ENCODE measurements at regions not wholly inside any gene's neighbourhood (a gene's known extent, or its start where the extent isn't known, plus 50 kb on each side); places are given as distances from the start of the nearest gene placed in this dataset.

DNA sequence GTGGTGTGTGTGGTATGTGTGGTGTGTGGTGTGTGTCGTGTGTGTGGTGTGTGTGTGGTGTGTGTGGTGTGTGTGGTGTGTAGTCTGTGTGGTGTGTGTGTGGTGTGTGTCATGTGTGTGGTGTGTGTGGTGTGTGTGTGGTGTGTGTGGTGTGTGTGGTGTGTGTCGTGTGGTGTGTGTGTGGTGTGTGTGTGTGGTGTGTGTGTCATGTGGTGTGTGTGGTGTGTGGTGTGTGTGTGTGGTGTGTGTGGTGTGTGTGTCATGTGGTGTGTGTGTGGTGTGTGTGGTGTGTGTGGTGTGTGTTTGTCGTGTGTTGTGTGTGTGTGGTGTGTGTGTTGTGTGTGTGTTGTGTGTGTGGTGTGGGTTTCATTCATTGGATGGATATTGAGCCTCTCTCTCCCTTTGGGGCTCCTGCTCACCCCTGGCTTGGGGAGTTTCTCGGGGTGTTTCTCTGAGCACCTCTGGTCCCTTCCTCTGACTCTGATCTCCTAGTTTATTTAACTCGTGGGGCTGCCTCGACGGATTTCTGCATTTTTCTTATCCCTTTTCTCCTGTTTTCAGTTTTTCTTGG lies 145.8 kb downstream of the DNAJB6 start (continued):
- TF ChIP-seq, protein P1, sequence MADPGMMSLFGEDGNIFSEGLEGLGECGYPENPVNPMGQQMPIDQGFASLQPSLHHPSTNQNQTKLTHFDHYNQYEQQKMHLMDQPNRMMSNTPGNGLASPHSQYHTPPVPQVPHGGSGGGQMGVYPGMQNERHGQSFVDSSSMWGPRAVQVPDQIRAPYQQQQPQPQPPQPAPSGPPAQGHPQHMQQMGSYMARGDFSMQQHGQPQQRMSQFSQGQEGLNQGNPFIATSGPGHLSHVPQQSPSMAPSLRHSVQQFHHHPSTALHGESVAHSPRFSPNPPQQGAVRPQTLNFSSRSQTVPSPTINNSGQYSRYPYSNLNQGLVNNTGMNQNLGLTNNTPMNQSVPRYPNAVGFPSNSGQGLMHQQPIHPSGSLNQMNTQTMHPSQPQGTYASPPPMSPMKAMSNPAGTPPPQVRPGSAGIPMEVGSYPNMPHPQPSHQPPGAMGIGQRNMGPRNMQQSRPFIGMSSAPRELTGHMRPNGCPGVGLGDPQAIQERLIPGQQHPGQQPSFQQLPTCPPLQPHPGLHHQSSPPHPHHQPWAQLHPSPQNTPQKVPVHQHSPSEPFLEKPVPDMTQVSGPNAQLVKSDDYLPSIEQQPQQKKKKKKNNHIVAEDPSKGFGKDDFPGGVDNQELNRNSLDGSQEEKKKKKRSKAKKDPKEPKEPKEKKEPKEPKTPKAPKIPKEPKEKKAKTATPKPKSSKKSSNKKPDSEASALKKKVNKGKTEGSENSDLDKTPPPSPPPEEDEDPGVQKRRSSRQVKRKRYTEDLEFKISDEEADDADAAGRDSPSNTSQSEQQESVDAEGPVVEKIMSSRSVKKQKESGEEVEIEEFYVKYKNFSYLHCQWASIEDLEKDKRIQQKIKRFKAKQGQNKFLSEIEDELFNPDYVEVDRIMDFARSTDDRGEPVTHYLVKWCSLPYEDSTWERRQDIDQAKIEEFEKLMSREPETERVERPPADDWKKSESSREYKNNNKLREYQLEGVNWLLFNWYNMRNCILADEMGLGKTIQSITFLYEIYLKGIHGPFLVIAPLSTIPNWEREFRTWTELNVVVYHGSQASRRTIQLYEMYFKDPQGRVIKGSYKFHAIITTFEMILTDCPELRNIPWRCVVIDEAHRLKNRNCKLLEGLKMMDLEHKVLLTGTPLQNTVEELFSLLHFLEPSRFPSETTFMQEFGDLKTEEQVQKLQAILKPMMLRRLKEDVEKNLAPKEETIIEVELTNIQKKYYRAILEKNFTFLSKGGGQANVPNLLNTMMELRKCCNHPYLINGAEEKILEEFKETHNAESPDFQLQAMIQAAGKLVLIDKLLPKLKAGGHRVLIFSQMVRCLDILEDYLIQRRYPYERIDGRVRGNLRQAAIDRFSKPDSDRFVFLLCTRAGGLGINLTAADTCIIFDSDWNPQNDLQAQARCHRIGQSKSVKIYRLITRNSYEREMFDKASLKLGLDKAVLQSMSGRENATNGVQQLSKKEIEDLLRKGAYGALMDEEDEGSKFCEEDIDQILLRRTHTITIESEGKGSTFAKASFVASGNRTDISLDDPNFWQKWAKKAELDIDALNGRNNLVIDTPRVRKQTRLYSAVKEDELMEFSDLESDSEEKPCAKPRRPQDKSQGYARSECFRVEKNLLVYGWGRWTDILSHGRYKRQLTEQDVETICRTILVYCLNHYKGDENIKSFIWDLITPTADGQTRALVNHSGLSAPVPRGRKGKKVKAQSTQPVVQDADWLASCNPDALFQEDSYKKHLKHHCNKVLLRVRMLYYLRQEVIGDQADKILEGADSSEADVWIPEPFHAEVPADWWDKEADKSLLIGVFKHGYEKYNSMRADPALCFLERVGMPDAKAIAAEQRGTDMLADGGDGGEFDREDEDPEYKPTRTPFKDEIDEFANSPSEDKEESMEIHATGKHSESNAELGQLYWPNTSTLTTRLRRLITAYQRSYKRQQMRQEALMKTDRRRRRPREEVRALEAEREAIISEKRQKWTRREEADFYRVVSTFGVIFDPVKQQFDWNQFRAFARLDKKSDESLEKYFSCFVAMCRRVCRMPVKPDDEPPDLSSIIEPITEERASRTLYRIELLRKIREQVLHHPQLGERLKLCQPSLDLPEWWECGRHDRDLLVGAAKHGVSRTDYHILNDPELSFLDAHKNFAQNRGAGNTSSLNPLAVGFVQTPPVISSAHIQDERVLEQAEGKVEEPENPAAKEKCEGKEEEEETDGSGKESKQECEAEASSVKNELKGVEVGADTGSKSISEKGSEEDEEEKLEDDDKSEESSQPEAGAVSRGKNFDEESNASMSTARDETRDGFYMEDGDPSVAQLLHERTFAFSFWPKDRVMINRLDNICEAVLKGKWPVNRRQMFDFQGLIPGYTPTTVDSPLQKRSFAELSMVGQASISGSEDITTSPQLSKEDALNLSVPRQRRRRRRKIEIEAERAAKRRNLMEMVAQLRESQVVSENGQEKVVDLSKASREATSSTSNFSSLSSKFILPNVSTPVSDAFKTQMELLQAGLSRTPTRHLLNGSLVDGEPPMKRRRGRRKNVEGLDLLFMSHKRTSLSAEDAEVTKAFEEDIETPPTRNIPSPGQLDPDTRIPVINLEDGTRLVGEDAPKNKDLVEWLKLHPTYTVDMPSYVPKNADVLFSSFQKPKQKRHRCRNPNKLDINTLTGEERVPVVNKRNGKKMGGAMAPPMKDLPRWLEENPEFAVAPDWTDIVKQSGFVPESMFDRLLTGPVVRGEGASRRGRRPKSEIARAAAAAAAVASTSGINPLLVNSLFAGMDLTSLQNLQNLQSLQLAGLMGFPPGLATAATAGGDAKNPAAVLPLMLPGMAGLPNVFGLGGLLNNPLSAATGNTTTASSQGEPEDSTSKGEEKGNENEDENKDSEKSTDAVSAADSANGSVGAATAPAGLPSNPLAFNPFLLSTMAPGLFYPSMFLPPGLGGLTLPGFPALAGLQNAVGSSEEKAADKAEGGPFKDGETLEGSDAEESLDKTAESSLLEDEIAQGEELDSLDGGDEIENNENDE (IDR thresholded peaks at IDR 0.05; ENCODE audit: insufficient replicate concordance, low read length), result no peak
- TF ChIP-seq SIN3A (conservative IDR thresholded peaks at IDR 0.05 in 1 of 2, IDR thresholded peaks at IDR 0.05 in 1 of 2; ENCODE audit: low read depth in 1 of 2, low read length in 2 of 2) (no peak), RNF2 (IDR thresholded peaks at IDR 0.05; ENCODE audit: borderline replicate concordance, low read depth, low read length, missing control alignments, poor library complexity, severe bottlenecking) (no peak), KDM5A (IDR thresholded peaks at IDR 0.05; ENCODE audit: low read length) (no peak), EGR1 (IDR thresholded peaks at IDR 0.05; ENCODE audit: borderline replicate concordance, low read depth, low read length) (no peak), HDAC2 (IDR thresholded peaks at IDR 0.05; ENCODE audit: borderline replicate concordance in 1 of 2, low read depth in 2 of 2, low read length in 2 of 2) (no peak), GTF2F1 (IDR thresholded peaks at IDR 0.05; ENCODE audit: borderline replicate concordance, low read depth, low read length) (no peak), FOSL1 (IDR thresholded peaks at IDR 0.05; ENCODE audit: insufficient read depth, low read depth, low read length) (no peak), YY1 (IDR thresholded peaks at IDR 0.05; ENCODE audit: low read depth, low read length) (no peak), KDM4A (IDR thresholded peaks at IDR 0.05; ENCODE audit: low read depth, low read length, severe bottlenecking) (no peak)
